SKM-1 treated with dmso at 0.1 percent for 144 hours (cell line): ENCODE measurements at regions not wholly inside any gene's neighbourhood (a gene's known extent, or its start where the extent isn't known, plus 50 kb on each side); places are given as distances from the start of the nearest gene placed in this dataset.

Source experiments
- DNase-seq: peaks from one replicate; lab custom pipeline; 2025; ENCODE audit not compliant: unreplicated experiment; lab: John Stamatoyannopoulos, UW

DNA sequence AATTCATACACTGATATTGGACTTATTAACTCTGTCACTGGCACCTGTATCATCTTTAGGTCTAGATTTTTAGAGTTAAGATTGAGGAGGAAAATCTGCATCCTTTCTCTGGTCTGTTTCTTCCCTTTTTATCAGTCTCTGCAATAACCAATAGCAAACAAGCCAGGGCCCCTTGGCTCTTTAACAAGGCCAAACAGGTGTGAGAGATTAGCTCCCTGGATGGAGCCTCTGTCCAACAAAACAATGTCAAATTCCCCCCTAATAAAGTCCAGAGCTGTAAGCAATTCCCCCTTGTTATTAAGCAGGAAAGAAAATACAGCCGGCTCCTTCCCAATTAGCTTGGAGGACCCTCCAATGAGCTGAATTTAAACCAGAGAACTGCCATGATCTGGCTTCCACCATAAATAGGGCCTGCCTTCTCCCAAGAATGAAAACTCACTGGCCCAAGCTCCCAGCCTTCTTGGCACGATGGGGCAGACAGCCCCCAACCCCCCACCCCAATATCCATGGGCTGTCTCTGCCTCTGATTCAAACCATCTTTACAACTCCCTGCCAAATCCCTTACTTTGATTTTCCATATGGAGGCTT lies 56.1 kb upstream of the SOX9 start:
- DNase-seq = no peak

DNA sequence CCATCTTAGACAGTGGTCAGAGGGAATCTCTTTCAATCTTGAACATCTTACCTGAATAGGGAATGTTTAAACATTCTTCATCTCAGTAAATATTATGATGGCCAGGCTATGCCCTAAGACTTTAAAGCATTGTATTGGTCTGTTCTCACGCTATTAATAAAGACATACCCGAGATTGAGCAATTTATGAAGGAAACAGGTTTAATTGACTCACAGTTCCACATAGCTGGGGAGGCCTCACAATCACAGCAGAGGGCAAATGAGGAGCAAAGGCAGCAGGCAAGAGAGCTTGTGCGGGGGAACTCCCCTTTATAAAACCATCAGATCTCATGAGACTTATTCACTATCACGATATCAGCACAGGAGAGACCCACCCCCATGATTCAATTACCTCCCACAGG lies 55.3 kb upstream of the SOX9 start:
- DNase-seq = no peak

DNA sequence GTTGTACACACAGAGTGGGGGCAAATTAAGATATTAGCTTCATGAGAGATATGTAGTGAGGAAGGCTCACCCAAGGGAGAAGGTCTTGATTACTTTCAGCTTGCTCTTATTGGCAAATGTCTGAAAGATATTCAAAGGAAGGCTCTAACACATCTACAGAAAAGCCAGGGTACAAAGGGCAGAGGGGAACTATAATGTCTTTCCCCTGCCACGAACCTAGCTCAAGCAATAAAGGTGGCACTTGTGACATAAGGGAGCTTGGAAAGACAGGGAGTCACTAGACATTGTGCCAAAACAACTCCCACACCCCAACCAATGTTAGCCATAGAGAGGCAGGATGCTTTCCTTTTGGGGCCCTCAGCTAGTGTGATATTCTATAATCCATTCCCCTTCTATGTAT lies 52.2 kb upstream of the SOX9 start:
- no peak for DNase-seq

DNA sequence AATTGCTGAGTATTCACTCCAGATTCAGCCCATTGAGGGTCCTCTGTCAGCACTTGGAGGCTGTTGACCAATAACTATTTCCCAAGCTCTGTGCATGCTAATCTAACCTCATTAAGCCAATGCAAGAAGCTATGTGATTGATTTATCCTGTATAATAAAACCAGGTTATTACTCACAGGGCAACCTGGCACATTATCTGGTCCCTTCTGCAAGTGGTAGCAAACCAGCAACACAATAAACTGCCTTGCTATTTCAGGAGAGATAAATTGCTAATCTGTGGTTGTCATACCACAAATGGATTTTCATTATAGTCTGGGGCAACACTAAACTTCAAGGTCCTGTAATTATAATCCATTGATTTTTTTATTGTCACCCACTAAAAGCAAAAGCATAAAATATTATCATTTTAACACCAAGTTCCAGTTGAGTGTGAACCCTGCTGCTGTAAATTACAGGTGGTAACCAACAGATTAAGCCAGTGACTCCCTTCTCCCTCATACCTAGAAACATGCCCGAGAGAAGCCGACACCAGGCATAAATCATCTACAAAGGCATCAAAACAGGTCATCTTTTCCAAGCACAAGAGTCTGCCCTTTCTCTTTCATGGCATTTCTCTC lies 51.1 kb upstream of the SOX9 start:
- DNase-seq = no peak
